Naive B cell (primary cell): ENCODE measurements at regions not wholly inside any gene's neighbourhood (a gene's known extent, or its start where the extent isn't known, plus 50 kb on each side); places are given as distances from the start of the nearest gene placed in this dataset.
A peak's percentile ranks its signal among the peaks of the same experiment; 100 is the strongest.

ENCODE experiments used
- ATAC-seq, 2 donors: fragments of 150-1000 bp; cut with Tn5 transposase; 2 replicates each; pipeline ENCODE4 v1.10.0; 2021; ENCODE audit warnings: low read depth in 2 of 2, mild to moderate bottlenecking in 2 of 2, moderate library complexity in 2 of 2
- DNase-seq: peaks from one replicate; pipeline ENCODE4 v3.0.0; 2022
- H3K27ac Mint-ChIP-seq, 6 donors: one replicate each; pipeline ENCODE4 v1.8.0; 2020 to 2022; ENCODE audit warnings: mild to moderate bottlenecking in 6 of 6, mixed read lengths in 6 of 6, moderate library complexity in 5 of 6, inconsistent platforms in 2 of 6
- H3K27me3 Mint-ChIP-seq, 3 donors: one replicate each; pipeline ENCODE4 v1.8.0; 2021 to 2022; ENCODE audit warnings: mixed read lengths in 3 of 3, mild to moderate bottlenecking in 1 of 3
- H3K36me3 Mint-ChIP-seq, 2 donors: one replicate each; pipeline ENCODE4 v1.8.0; 2020 to 2022; ENCODE audit warnings: mixed read lengths in 2 of 2, inconsistent platforms in 1 of 2, mild to moderate bottlenecking in 1 of 2
- H3K4me1 Mint-ChIP-seq, 3 donors: one replicate each; pipeline ENCODE4 v1.8.0; 2020 to 2022; ENCODE audit warnings: mixed read lengths in 3 of 3, inconsistent platforms in 1 of 3, mild to moderate bottlenecking in 1 of 3, moderate library complexity in 1 of 3
- H3K4me3 Mint-ChIP-seq, 8 donors: one replicate each; pipeline ENCODE4 v1.8.0; 2020 to 2022; ENCODE audit warnings: mild to moderate bottlenecking in 8 of 8, mixed read lengths in 8 of 8, moderate library complexity in 8 of 8, inconsistent platforms in 2 of 8
- H3K9me3 Mint-ChIP-seq, 7 donors: one replicate each; pipeline ENCODE4 v1.8.0; 2020 to 2022; ENCODE audit warnings: mixed read lengths in 7 of 7, mild to moderate bottlenecking in 5 of 7, inconsistent platforms in 2 of 7, moderate library complexity in 1 of 7

GRCh38 chr4:138062929-138063328 is 179.2 kb downstream of the SLC7A11 start:
- Mint-ChIP-seq H3K9me3 (peaks cover 4 to 17% (median 12%) of the 10 kb centered on the region in 7 donors), H3K4me3 (no peak overlapping the region), H3K4me1 (no peaks in the 10 kb centered on the region), H3K27ac (no peak overlapping the region), H3K36me3 (peaks cover 0 to 5% of the 10 kb centered on the region in 2 donors), H3K27me3 (peaks cover 7 to 9% (median 9%) of the 10 kb centered on the region in 3 donors)
- DNase-seq (no peak), ATAC-seq (no peak)

- Mint-ChIP-seq H3K27ac (no peak overlapping the region), H3K36me3 (no peaks in the 10 kb centered on the region), H3K9me3 (no peaks in the 10 kb centered on the region), H3K4me3 (no peak overlapping the region), H3K4me1 (no peaks in the 10 kb centered on the region), H3K27me3 (peaks cover 0 to 6% (median 0%) of the 10 kb centered on the region in 3 donors)
- DNase-seq (no peak), ATAC-seq (no peak)
These were observed 185.6 kb downstream of the SLC7A11 start for GRCh38 chr4:138056541-138056940.

GRCh38 chr4:138055890-138056289 is 186.3 kb downstream of the SLC7A11 start:
- H3K27ac Mint-ChIP-seq = no peak overlapping the region
- H3K4me1 Mint-ChIP-seq = no peaks in the 10 kb centered on the region
- ATAC-seq (no peak), DNase-seq (no peak)
- H3K4me3 Mint-ChIP-seq = no peak overlapping the region
- H3K9me3 Mint-ChIP-seq = no peaks in the 10 kb centered on the region
- H3K27me3 Mint-ChIP-seq = peaks cover 0 to 6% (median 3%) of the 10 kb centered on the region in 3 donors
- H3K36me3 Mint-ChIP-seq = no peaks in the 10 kb centered on the region

- no peak for DNase-seq
These were observed 188.4 kb downstream of the SLC7A11 start for GRCh38 chr4:138053641-138054301.

GRCh38 chr4:138052806-138053632 is 189.1 kb downstream of the SLC7A11 start:
- Mint-ChIP-seq H3K4me3 (no peak overlapping the region), H3K27me3 (peaks cover 0 to 12% (median 0%) of the 10 kb centered on the region in 3 donors), H3K9me3 (no peaks in the 10 kb centered on the region), H3K27ac (no peak overlapping the region), H3K4me1 (no peaks in the 10 kb centered on the region), H3K36me3 (no peaks in the 10 kb centered on the region)
- DNase-seq (no peak), ATAC-seq (no peak)

More at GRCh38 chr4:138053641-138054301, 188.4 kb downstream of the SLC7A11 start:
- Mint-ChIP-seq H3K4me3 (no peak overlapping the region), H3K4me1 (no peaks in the 10 kb centered on the region), H3K36me3 (no peaks in the 10 kb centered on the region), H3K9me3 (no peaks in the 10 kb centered on the region), H3K27me3 (peaks cover 0 to 12% (median 0%) of the 10 kb centered on the region in 3 donors), H3K27ac (peak overlapping the region in 1 of 6 donors; percentile 25)
- ATAC-seq = no peak

GRCh38 chr4:138051157-138051556 is 191.0 kb downstream of the SLC7A11 start:
- Mint-ChIP-seq H3K9me3 (no peaks in the 10 kb centered on the region), H3K27me3 (peaks cover 0 to 17% (median 6%) of the 10 kb centered on the region in 3 donors), H3K36me3 (no peaks in the 10 kb centered on the region), H3K4me1 (no peaks in the 10 kb centered on the region), H3K27ac (no peak overlapping the region), H3K4me3 (no peak overlapping the region)
- ATAC-seq (no peak), DNase-seq (no peak)

GRCh38 chr4:138050601-138051000 is 191.5 kb downstream of the SLC7A11 start:
- H3K27ac Mint-ChIP-seq = no peak overlapping the region

GRCh38 chr4:138049355-138049754 is 192.8 kb downstream of the SLC7A11 start:
- Mint-ChIP-seq H3K4me1 (no peaks in the 10 kb centered on the region), H3K27ac (no peak overlapping the region), H3K4me3 (no peak overlapping the region), H3K9me3 (no peaks in the 10 kb centered on the region), H3K27me3 (peaks cover 5 to 17% (median 8%) of the 10 kb centered on the region in 3 donors), H3K36me3 (no peaks in the 10 kb centered on the region)
- ATAC-seq (no peak), DNase-seq (no peak)

More at GRCh38 chr4:138050601-138051000, 191.5 kb downstream of the SLC7A11 start:
- Mint-ChIP-seq H3K36me3 (no peaks in the 10 kb centered on the region), H3K27me3 (peaks cover 0 to 17% (median 6%) of the 10 kb centered on the region in 3 donors), H3K4me1 (no peaks in the 10 kb centered on the region), H3K4me3 (no peak overlapping the region), H3K9me3 (no peaks in the 10 kb centered on the region)
- DNase-seq (no peak), ATAC-seq (no peak)

- DNase-seq (no peak), ATAC-seq (no peak)
- Mint-ChIP-seq H3K36me3 (no peaks in the 10 kb centered on the region), H3K9me3 (no peaks in the 10 kb centered on the region), H3K4me3 (no peak overlapping the region), H3K4me1 (no peaks in the 10 kb centered on the region), H3K27me3 (peaks cover 5 to 27% (median 12%) of the 10 kb centered on the region in 3 donors), H3K27ac (no peak overlapping the region)
These were observed 194.9 kb downstream of the SLC7A11 start for GRCh38 chr4:138047290-138047689.

- Mint-ChIP-seq H3K9me3 (no peaks in the 10 kb centered on the region), H3K27me3 (peaks cover 5 to 23% (median 12%) of the 10 kb centered on the region in 3 donors), H3K36me3 (no peaks in the 10 kb centered on the region), H3K4me3 (no peak overlapping the region), H3K4me1 (no peaks in the 10 kb centered on the region), H3K27ac (no peak overlapping the region)
- DNase-seq (no peak), ATAC-seq (no peak)
These were observed 197.1 kb downstream of the SLC7A11 start for GRCh38 chr4:138045036-138045435.

GRCh38 chr4:138039010-138039409 is 203.1 kb downstream of the SLC7A11 start:
- DNase-seq = no peak
- H3K4me1 Mint-ChIP-seq = peaks cover 0 to 9% (median 6%) of the 10 kb centered on the region in 3 donors
- H3K36me3 Mint-ChIP-seq = no peaks in the 10 kb centered on the region
- no peak for ATAC-seq
- H3K9me3 Mint-ChIP-seq = no peaks in the 10 kb centered on the region
- H3K4me3 Mint-ChIP-seq = no peak overlapping the region
- H3K27me3 Mint-ChIP-seq = peaks cover under 1 to 10% (median 5%) of the 10 kb centered on the region in 3 donors
- H3K27ac Mint-ChIP-seq = no peak overlapping the region

GRCh38 chr4:138037696-138038095 is 204.5 kb downstream of the SLC7A11 start:
- Mint-ChIP-seq H3K9me3 (no peaks in the 10 kb centered on the region), H3K4me3 (no peak overlapping the region), H3K27ac (no peak overlapping the region), H3K4me1 (peaks cover 0 to 9% (median 6%) of the 10 kb centered on the region in 3 donors), H3K27me3 (peaks cover 0 to 5% (median 5%) of the 10 kb centered on the region in 3 donors), H3K36me3 (no peaks in the 10 kb centered on the region)
- no peak for ATAC-seq
- no peak for DNase-seq

- H3K9me3 Mint-ChIP-seq = no peaks in the 10 kb centered on the region
- peaks cover 0 to 9% (median 6%) of the 10 kb centered on the region in 3 donors for H3K4me1 Mint-ChIP-seq
- H3K27me3 Mint-ChIP-seq = peaks cover 0 to 5% (median 0%) of the 10 kb centered on the region in 3 donors
- H3K36me3 Mint-ChIP-seq = no peaks in the 10 kb centered on the region
- ATAC-seq (peak; percentile 99 to 100), DNase-seq (peak; percentile 69)
- peak overlapping the region in 4 of 6 donors; percentile 20 to 77 (median 44) for H3K27ac Mint-ChIP-seq
- no peak overlapping the region for H3K4me3 Mint-ChIP-seq
These were observed 206.3 kb downstream of the SLC7A11 start for GRCh38 chr4:138035781-138036258.
